HG03565 (cell line): ENCODE measurements at regions not wholly inside any gene's neighbourhood (a gene's known extent, or its start where the extent isn't known, plus 50 kb on each side); places are given as distances from the start of the nearest gene placed in this dataset.

Source experiments
- ATAC-seq: cut with Tn5 transposase; IDR thresholded peaks from one replicate; pipeline ENCODE4 v1.9.1; 2021; ENCODE audit warnings: mild to moderate bottlenecking, moderate library complexity; ENCODE audit not compliant: unreplicated experiment

DNA sequence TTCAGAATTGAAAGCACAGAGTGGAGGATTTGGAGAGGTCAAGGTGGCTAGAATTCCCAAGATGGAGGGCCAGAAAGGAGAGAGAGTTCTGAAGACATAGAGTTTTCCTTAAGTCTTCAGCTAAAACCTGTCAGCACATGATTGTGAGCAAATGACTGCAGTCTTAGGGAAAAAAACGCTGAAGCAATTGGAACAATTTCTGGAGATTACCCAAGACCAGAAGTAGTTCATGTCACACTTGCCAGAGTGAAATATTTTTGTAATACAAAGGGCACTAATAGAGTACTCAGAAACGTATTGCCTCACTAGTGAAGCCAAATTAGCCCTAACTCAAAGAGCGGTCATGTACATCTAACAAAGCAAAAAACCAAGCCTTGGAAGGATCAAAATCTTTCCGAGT is 541.3 kb upstream of the MARCKS start:
- no peak for ATAC-seq

DNA sequence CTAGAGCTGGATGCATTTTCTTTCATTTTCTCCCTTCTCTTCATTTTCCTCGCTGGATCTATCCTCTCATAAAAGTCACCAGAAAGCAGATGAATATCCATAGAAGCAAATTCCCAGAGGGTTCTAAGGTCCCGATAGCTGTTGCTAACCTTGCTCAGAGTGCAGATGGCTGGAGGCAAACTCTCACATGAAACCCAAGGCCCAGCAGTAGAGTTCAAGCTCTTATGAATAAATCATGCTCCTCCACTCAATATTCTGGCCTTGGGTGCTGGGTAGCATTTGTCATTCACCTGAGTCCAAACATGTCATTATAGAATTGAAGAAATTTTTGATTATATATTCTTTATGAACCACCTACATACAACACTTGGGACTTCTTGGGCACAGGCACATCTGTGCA is 539.7 kb upstream of the MARCKS start:
- ATAC-seq: no peak

DNA sequence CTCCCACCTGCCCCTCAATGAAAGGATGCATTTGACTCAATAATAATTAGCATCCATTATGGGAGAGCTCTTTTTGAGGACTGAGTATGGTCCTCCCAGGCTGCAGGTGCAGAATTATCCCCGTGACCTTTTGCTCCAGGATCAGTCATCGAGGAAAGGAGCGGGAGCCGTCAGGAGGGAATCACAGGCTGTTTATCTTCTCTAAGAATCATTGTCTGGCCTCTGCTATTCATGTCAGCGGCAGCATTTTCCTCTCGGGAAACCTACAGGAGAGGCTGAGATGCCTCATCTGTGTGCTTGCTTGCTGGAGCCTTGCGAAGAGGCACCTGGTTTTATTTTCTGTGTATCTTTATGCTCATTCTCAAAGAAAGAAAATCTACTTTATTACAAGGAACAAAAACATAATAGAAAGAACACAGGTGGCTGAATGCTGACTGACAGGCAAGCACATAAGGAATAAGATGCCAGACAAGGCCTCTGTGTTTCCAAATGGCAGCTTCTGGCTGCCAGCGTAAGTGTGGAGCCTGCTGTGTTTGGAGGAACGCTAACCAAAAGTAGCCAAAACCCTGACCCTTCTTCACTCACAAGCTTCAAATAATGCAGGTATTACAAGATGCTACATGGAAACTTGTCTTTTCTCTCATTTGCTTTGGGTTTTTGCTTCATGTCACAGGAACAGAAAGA is 539.1 kb upstream of the MARCKS start:
- no peak for ATAC-seq

DNA sequence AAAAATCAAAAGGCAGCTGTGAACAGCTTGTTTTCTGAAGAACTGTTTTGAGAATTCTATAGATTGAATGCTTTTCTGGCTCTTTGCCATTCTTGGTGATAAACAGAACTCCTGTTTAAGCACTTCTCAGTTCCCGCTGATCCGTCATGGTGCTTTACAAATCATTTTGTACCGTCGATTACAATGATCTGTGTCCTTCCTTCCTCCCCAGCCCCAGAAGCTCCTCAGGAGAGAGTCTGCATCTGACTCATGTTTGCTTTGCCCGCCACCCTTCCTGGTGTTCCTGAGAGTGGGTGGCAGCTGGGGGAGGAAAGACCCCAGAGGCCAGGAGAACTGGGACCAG is 538.6 kb upstream of the MARCKS start:
- no peak for ATAC-seq

DNA sequence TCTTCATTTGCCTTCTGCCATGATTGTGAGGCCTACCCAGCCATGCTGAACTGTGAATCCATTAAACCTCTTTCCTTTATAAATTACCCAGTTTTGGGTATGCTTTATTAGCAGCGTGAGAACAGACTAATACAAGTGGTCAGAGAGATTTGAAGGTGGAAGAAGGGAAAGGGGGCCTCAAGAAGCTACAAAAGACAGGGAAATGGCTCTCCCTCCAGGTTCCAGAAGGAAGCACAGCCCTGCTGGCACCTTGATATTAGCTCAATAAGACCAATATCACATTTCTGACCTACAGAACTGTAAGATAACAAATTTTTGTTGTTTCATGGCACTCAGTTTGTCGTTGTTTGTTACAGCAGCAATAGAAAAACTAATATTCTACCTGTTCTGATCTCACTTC is 536.5 kb upstream of the MARCKS start:
- no peak for ATAC-seq

DNA sequence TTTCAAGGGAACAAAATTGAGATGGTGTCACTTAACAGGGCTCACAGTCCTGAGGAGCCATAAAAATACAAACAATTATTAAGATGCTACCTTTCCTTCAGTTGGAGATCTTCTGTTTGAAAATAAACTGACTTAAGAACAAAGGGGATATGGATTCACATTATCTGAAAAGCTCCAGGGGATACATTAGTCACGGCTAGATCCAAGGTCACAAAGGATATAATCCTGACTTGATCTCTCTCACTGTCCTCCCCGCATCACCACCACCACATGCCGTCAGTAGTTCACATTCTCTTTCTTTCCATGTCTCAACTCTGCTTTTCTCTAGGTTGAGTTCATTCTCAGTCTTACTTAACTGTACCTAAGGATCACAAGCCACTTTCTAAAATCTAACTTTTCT is 530.4 kb upstream of the MARCKS start:
- ATAC-seq: no peak

- no peak for ATAC-seq
These were observed 528.2 kb upstream of the MARCKS start for GRCh38 chr6:113328886-113329381.

DNA sequence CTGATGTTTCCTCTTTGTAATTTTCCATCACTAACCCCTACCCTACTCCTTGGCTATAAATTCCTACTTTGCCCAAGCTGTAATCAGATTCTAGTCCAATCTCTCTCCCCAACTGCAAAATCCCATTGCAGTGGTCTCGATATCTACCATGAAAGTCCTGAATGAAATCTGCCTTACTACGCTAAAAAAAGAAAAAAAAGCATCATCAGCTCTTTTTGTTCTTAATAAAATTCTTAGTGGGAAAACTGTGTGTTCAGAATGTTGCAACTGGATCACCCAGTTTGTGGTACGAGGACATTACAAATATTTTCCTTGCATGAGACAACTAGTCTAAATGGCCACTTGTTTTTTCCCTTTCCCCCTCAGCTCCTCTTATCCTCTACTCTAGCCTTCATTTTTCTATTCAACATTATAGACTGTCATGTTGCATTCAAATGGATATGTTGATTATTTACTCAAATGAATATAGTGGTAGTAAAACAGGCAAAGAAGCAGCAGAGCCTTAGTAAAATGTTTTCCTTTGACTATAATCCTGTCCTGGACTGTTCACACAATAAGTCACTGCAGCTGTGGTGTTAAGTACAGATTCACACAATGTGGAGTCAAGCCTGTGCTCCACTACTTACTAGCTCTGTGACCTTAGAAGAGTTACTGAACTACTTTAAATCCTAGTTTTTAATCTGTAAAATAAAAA is 527.1 kb upstream of the MARCKS start:
- ATAC-seq: no peak

- ATAC-seq: no peak
These were observed 526.6 kb upstream of the MARCKS start for GRCh38 chr6:113330636-113330946.

DNA sequence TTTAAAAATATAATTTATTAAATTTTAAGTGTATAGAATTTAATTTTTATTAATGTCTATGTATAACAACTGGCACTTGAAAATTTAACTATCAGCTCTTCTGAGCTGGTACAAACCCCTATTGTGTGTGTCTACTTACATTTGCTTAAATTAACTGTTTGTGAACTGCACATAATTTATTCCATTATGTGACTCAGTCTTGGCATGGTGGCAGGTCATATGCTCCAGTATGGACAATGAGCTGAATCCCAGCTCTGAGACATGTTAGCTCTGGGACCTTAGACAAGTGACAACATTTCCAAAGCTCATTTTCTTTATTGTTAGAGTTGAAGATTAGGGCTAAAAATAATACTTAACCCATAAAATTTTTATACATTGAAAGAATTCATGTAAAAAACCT is 526.1 kb upstream of the MARCKS start:
- no peak for ATAC-seq

GRCh38 chr6:113338644-113339043 is 518.5 kb upstream of the MARCKS start:
- ATAC-seq: no peak

- no peak for ATAC-seq
These were observed 517.9 kb upstream of the MARCKS start for GRCh38 chr6:113339209-113339608.

DNA sequence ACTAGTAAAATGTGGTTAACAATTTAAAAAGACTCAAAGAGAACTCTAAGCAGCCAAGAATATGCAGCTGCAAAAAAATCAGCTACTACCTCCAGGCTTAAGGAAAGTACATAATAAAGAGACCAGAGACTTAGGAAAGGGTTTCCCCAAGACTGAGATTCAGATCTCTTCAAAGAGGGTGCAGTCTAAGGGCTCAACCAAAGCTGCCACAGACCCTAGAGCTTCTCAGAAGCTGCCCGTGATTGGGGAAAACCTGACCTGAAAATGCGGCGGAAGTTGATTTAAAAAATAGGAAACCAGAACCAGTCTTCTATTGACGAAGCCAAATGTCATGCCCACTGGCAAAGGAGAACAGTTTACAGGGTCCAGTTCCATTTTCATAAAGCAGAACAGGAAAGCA is 516.8 kb upstream of the MARCKS start:
- no peak for ATAC-seq

DNA sequence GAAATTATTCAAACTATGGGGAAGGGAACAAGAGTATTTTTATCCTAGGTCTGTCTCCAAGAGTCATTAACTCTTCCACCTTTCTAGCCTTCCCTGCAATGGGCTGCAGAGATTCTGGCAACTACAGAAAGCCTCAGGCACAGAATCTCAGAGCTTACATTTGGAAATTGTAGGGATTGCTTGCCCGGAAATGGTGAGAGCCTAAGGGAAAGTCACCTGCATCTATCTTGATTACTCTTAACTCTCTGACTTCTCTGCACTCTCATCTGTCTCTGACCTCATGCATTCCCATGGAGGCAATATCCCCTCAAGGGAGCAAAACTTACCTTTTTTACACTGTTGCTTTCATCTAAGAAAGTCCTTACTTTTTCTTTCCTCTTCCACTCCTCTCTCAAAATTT is 513.2 kb upstream of the MARCKS start:
- ATAC-seq: no peak

GRCh38 chr6:113344969-113345368 is 512.2 kb upstream of the MARCKS start:
- ATAC-seq: no peak

DNA sequence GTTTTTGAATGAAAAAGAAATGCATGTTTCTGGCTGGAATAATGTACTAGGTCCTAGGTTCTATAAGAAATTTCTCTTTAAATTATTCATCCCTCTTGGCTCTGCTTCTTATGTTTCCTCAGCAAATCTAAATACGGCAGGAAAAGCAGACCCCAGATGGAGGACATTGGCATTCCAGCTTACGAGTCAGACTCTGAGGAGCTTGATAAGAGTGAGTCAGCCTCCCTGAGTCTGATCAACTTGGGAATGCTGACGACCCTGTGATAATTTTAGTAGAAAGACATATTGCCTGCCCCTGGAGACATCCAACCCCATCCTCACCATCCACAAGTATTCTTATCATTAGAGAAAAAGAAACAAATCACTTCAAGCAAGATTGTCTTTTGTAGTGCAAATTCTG is 509.7 kb upstream of the MARCKS start:
- ATAC-seq: no peak

DNA sequence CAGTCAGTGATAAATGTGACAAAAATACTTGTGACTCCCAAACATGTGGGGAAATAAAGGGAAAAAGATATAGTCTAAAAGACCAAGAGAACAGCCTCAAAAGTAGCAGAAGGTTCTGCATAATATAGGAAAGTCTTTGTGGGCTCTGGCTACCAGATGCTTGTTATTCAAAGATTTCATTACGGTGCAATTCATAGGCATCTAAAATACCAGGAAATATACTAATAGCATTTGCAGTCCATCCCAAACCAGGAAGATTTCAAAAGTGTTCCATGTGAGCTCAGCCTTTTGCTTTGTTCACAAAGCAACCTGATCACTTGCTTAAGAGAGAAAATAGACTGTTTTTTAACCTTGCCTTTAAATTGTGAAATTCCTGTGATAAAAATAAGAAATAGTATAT is 506.7 kb upstream of the MARCKS start:
- no peak for ATAC-seq

DNA sequence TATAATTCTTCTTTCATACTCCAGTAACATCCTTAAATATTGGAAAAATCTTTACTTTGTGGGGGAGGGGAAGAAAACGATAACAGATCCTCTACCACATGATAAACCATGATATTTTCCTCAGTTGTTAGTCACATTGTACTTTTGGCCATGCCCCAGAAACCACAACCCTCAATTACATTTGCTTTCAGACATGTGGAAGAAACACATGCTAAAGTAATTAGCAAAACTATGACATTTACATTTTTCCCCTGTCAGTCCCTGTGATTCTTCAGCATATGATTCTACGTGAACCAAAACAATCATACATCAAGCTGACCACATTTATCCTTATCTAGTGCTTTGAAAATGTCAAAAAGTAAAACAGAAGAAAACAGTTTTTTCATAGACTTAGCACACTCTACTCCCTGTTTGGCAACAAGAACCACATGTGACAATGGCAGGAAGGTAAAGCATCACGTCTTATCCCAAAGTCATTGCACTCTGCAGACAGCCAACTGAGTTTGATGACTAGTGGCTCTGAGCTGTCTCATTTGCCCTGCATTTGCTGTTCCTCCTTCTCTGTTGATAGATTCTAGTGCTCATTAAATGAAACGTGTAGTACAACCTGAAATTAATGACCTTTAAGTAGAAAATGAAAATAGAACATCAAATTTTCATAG is 505.8 kb upstream of the MARCKS start:
- ATAC-seq: no peak

GRCh38 chr6:113352029-113352801 is 504.9 kb upstream of the MARCKS start:
- no peak for ATAC-seq

GRCh38 chr6:113352831-113353230 is 504.3 kb upstream of the MARCKS start:
- ATAC-seq: no peak

- ATAC-seq: no peak
These were observed 503.8 kb upstream of the MARCKS start for GRCh38 chr6:113353392-113353791.
